DND-41 (cell line): ENCODE measurements at regions not wholly inside any gene's neighbourhood (a gene's known extent, or its start where the extent isn't known, plus 50 kb on each side); places are given as distances from the start of the nearest gene placed in this dataset.

Experiments used
- ATAC-seq: fragments of 200-7000 bp; cut with Tn5 transposase; 3 replicates; pipeline ENCODE4 v1.9.1; 2021; ENCODE audit warnings: low read depth; ENCODE audit not compliant: insufficient read depth
- DNase-seq: peaks from one replicate; pipeline ENCODE4 v3.0.0-alpha.2; 2020
- H2AFZ ChIP-seq: 2 replicates; pipeline ENCODE4 v1.6.0; 2012; ENCODE audit warnings: low read depth, low read length
- H3K27ac ChIP-seq: 2 replicates; pipeline ENCODE4 v1.5.1; 2012; ENCODE audit warnings: low read length, inconsistent platforms
- H3K27me3 ChIP-seq: fragments of 200-600 bp; sonication (generic); 2 replicates; pipeline ENCODE4 v1.6.0; 2012; ENCODE audit warnings: low read length, mild to moderate bottlenecking, inconsistent platforms; ENCODE audit not compliant: insufficient read depth, poor library complexity
- H3K36me3 ChIP-seq: 2 replicates; pipeline ENCODE4 v1.5.1; 2012; ENCODE audit warnings: low read length, inconsistent platforms; ENCODE audit not compliant: insufficient read depth
- H3K4me1 ChIP-seq: 2 replicates; pipeline ENCODE4 v1.5.1; 2012; ENCODE audit warnings: mild to moderate bottlenecking, low read length; ENCODE audit not compliant: insufficient read depth
- H3K4me2 ChIP-seq: 2 replicates; pipeline ENCODE4 v1.6.0; 2012; ENCODE audit warnings: mild to moderate bottlenecking, moderate library complexity, low read length, inconsistent platforms; ENCODE audit not compliant: insufficient read depth
- H3K4me3 ChIP-seq, 2 experiments: fragments of 200-600 bp in 1 of 2; shearing (Covaris generic) in 1 of 2; 2 replicates each; pipeline ENCODE4 v1.5.1; 2012 to 2016; ENCODE audit warnings: inconsistent platforms in 2 of 2, low read length in 2 of 2, mild to moderate bottlenecking in 2 of 2, low read depth in 1 of 2, moderate library complexity in 1 of 2
- H3K79me2 ChIP-seq: 2 replicates; pipeline ENCODE4 v1.6.0; 2012; ENCODE audit warnings: low read length, inconsistent platforms; ENCODE audit not compliant: insufficient read depth
- H3K9ac ChIP-seq: 2 replicates; pipeline ENCODE4 v1.6.0; 2012; ENCODE audit warnings: low read depth, mild to moderate bottlenecking, inconsistent platforms, low read length, moderate library complexity
- H3K9me3 ChIP-seq: 2 replicates; pipeline ENCODE4 v1.5.1; 2012; ENCODE audit warnings: low read length, moderate library complexity, mild to moderate bottlenecking, inconsistent platforms; ENCODE audit not compliant: insufficient read depth, severe bottlenecking
- H4K20me1 ChIP-seq: 2 replicates; pipeline ENCODE4 v1.6.0; 2012; ENCODE audit warnings: low read length; ENCODE audit not compliant: insufficient read depth
- EZH2 ChIP-seq: IDR thresholded peaks from 3 replicates; pipeline ENCODE4 v1.6.1; 2012; ENCODE audit warnings: borderline replicate concordance, low read depth, mild to moderate bottlenecking, moderate library complexity, low read length, inconsistent platforms; ENCODE audit not compliant: severe bottlenecking
- TF ChIP-seq, protein P1 (sequence below): IDR thresholded peaks from 2 replicates; pipeline ENCODE4 v1.5.1; 2012; ENCODE audit warnings: borderline replicate concordance, low read length, moderate library complexity, mild to moderate bottlenecking; ENCODE audit not compliant: poor library complexity, severe bottlenecking; ENCODE audit errors: extremely low read depth

DNA sequence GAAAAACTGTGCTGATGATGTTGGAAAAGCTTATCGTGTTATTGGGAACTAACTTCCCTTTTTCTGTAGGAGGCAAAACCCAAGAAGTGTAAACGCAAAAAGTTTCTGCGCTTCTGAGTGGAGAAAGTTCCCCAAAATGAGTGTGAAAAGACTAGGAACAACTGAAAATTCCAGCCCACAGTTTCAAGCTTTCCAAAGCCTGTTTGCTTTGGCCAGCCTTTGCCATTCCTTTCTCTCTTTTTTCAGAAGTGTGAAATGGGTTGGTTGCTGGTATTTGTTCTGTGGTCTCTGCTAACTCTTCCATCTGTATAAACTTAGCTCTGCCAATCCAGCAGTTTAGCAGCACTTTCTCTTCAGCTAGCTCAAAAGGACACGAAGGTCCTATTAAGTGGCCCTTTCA, 491.3 kb downstream of the MAFB start:
- Histone ChIP-seq H3K9ac (no peak overlapping the region), H3K4me2 (no peak overlapping the region), H3K9me3 (no peaks in the 10 kb centered on the region), H3K27me3 (peaks cover 5% of the 10 kb centered on the region), H3K36me3 (no peaks in the 10 kb centered on the region), H2AFZ (no peak overlapping the region), H3K4me3 (no peak overlapping the region), H3K4me1 (no peaks in the 10 kb centered on the region), H4K20me1 (no peaks in the 10 kb centered on the region), H3K27ac (no peak overlapping the region), H3K79me2 (no peaks in the 10 kb centered on the region)
- TF ChIP-seq, protein P1, sequence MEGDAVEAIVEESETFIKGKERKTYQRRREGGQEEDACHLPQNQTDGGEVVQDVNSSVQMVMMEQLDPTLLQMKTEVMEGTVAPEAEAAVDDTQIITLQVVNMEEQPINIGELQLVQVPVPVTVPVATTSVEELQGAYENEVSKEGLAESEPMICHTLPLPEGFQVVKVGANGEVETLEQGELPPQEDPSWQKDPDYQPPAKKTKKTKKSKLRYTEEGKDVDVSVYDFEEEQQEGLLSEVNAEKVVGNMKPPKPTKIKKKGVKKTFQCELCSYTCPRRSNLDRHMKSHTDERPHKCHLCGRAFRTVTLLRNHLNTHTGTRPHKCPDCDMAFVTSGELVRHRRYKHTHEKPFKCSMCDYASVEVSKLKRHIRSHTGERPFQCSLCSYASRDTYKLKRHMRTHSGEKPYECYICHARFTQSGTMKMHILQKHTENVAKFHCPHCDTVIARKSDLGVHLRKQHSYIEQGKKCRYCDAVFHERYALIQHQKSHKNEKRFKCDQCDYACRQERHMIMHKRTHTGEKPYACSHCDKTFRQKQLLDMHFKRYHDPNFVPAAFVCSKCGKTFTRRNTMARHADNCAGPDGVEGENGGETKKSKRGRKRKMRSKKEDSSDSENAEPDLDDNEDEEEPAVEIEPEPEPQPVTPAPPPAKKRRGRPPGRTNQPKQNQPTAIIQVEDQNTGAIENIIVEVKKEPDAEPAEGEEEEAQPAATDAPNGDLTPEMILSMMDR: no peak
- TF ChIP-seq EZH2: no peak
- DNase-seq (no peak), ATAC-seq (no peak)

DNA sequence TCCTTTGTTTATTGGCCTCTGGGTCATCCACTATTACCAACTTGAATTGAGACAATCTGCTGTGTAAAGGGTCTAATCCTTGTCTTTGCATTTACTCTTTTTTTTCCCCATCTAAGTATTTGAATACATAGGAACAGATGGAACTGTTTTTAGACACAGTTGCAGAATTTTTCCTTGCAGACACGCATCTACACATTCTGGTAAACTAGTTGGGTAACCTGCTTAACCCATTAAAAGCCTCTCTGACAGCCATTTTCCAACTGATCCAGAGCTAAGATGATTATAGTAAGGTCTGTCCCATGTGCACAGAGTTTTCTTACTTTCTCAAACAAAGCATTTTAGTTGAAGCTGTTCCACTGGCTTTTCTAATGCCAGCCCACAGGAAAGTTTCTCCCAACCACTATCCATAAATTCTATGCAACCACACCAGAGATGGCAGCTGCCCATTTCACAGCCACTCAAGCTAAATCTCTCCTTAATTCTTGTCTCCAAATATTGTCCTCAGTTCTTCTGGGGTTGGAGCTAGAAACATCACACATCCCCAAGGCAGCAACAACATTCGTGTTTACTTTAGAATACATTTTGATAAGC, 492.1 kb downstream of the MAFB start:
- no peak for ATAC-seq
- H3K9ac ChIP-seq: no peak overlapping the region
- H3K4me1 ChIP-seq: no peaks in the 10 kb centered on the region
- no peak overlapping the region for H2AFZ ChIP-seq
- H3K79me2 ChIP-seq: no peaks in the 10 kb centered on the region
- peaks cover 3% of the 10 kb centered on the region for H3K27me3 ChIP-seq
- no peaks in the 10 kb centered on the region for H3K9me3 ChIP-seq
- H3K36me3 ChIP-seq: no peaks in the 10 kb centered on the region
- DNase-seq: no peak
- H4K20me1 ChIP-seq: no peaks in the 10 kb centered on the region
- no peak overlapping the region for H3K4me3 ChIP-seq
- TF ChIP-seq, protein P1: no peak
- TF ChIP-seq EZH2: no peak
- H3K27ac ChIP-seq: no peak overlapping the region
- H3K4me2 ChIP-seq: no peak overlapping the region

GRCh38 chr20:40195742-40196141, 493.3 kb downstream of the MAFB start:
- no peak overlapping the region for H3K4me2 ChIP-seq
- H3K9me3 ChIP-seq: no peaks in the 10 kb centered on the region

GRCh38 chr20:40192529-40192928, 496.5 kb downstream of the MAFB start:
- no peak overlapping the region for H3K9ac ChIP-seq
- ATAC-seq: peak; percentile 78
- no peaks in the 10 kb centered on the region for H3K36me3 ChIP-seq
- H3K27me3 ChIP-seq: peaks cover 5% of the 10 kb centered on the region
- no peaks in the 10 kb centered on the region for H4K20me1 ChIP-seq
- no peak overlapping the region for H3K4me2 ChIP-seq
- H3K4me3 ChIP-seq: no peak overlapping the region
- no peak overlapping the region for H2AFZ ChIP-seq
- peak; percentile 15 for DNase-seq
- no peaks in the 10 kb centered on the region for H3K79me2 ChIP-seq
- H3K4me1 ChIP-seq: no peaks in the 10 kb centered on the region
- no peak overlapping the region for H3K27ac ChIP-seq
- TF ChIP-seq EZH2: no peak
- TF ChIP-seq, protein P1: no peak
- H3K9me3 ChIP-seq: no peaks in the 10 kb centered on the region

More at GRCh38 chr20:40195742-40196141, 493.3 kb downstream of the MAFB start:
- Histone ChIP-seq H2AFZ (no peak overlapping the region), H4K20me1 (no peaks in the 10 kb centered on the region), H3K27ac (no peak overlapping the region), H3K79me2 (no peaks in the 10 kb centered on the region), H3K9ac (no peak overlapping the region), H3K4me1 (no peaks in the 10 kb centered on the region), H3K27me3 (peaks cover 8% of the 10 kb centered on the region), H3K4me3 (no peak overlapping the region), H3K36me3 (no peaks in the 10 kb centered on the region)
- TF ChIP-seq EZH2: no peak
- no peak for ATAC-seq
- no peak for DNase-seq
